BE2C (cell line): ENCODE measurements at regions not wholly inside any gene's neighbourhood (a gene's known extent, or its start where the extent isn't known, plus 50 kb on each side); places are given as distances from the start of the nearest gene placed in this dataset.

Source experiments
- DNase-seq: peaks from one replicate; pipeline ENCODE4 v3.0.0-alpha.2; 2020
- H3K27me3 ChIP-seq: fragments of 250-450 bp; sonication (Bioruptor Pico); 2 replicates; pipeline ENCODE4 v1.5.1; 2020; ENCODE audit warnings: mild to moderate bottlenecking
- H3K36me3 ChIP-seq: fragments of 250-450 bp; sonication (Bioruptor Pico); 2 replicates; pipeline ENCODE4 v1.5.1; 2020; ENCODE audit warnings: mild to moderate bottlenecking
- H3K4me1 ChIP-seq: fragments of 250-450 bp; sonication (Bioruptor Pico); 2 replicates; pipeline ENCODE4 v1.5.1; 2020
- H3K4me3 ChIP-seq: 2 replicates; pipeline ENCODE4 v1.5.1; 2011; ENCODE audit warnings: low read depth, low read length
- H3K9me3 ChIP-seq: fragments of 250-450 bp; sonication (Bioruptor Pico); 2 replicates; pipeline ENCODE4 v1.5.1; 2020
- TF ChIP-seq, protein P1 (sequence below): IDR thresholded peaks from 2 replicates; pipeline ENCODE4 v1.5.1; 2012; ENCODE audit warnings: mild to moderate bottlenecking, low read depth, low read length

GRCh38 chr7:26950889-26951288 is 86.5 kb upstream of the SKAP2 start:
- Histone ChIP-seq H3K9me3 (no peaks in the 10 kb centered on the region), H3K4me1 (no peaks in the 10 kb centered on the region), H3K36me3 (no peaks in the 10 kb centered on the region), H3K4me3 (no peak overlapping the region), H3K27me3 (peaks cover 9% of the 10 kb centered on the region; the same call in 1 of the 2 replicates)
- DNase-seq: no peak
- TF ChIP-seq, protein P1, sequence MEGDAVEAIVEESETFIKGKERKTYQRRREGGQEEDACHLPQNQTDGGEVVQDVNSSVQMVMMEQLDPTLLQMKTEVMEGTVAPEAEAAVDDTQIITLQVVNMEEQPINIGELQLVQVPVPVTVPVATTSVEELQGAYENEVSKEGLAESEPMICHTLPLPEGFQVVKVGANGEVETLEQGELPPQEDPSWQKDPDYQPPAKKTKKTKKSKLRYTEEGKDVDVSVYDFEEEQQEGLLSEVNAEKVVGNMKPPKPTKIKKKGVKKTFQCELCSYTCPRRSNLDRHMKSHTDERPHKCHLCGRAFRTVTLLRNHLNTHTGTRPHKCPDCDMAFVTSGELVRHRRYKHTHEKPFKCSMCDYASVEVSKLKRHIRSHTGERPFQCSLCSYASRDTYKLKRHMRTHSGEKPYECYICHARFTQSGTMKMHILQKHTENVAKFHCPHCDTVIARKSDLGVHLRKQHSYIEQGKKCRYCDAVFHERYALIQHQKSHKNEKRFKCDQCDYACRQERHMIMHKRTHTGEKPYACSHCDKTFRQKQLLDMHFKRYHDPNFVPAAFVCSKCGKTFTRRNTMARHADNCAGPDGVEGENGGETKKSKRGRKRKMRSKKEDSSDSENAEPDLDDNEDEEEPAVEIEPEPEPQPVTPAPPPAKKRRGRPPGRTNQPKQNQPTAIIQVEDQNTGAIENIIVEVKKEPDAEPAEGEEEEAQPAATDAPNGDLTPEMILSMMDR: no peak

DNA sequence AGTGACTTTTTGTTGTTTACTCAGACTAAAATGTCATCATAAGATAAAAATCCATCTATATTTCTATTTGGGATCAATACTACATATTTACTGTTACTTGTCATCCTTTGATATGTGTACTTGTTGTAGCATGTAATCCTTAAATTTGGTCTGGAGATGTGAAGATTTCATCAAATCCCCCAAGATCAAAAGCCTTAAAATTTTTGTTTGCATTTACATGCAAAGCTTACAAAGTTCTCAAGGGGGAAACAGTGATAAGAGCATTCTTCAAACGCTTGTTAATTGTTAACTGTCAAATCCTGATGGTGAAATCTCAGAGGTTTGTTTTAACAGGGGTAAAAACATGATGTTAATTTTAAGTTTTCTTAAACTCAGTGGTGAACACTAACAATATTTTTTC is 84.9 kb upstream of the SKAP2 start:
- H3K4me3 ChIP-seq: no peak overlapping the region
- TF ChIP-seq, protein P1: no peak
- no peak for DNase-seq
- no peaks in the 10 kb centered on the region for H3K36me3 ChIP-seq
- H3K27me3 ChIP-seq: peaks cover 9% of the 10 kb centered on the region; the same call in 1 of the 2 replicates
- H3K9me3 ChIP-seq: no peaks in the 10 kb centered on the region
- H3K4me1 ChIP-seq: no peaks in the 10 kb centered on the region

DNA sequence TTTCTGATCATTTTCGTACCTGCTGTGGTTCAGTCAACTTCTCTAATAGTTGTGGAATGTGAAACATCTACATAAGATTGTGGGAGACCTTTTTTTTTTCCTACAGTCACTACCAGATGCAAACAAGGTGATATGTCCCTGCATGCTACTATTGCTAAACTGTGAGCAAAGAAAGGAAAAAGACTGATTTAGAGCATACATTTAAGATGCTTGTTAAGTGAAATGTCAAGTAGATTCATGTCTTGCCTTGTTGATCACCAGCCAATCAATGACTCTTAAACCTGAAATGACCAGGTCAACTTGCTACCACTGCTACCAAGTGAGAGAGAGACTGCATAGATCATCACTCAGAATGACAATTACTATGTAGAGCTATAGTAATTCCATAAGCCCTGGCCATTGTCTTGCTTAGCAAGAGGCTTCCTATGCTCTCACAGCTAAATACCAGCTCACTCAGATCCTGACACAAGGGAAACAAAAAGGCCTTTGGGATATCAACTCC is 84.3 kb upstream of the SKAP2 start:
- TF ChIP-seq, protein P1: no peak
- no peak for DNase-seq
- Histone ChIP-seq H3K4me1 (no peaks in the 10 kb centered on the region), H3K4me3 (no peak overlapping the region), H3K27me3 (peaks cover 9% of the 10 kb centered on the region; the same call in 1 of the 2 replicates), H3K36me3 (no peaks in the 10 kb centered on the region), H3K9me3 (no peaks in the 10 kb centered on the region)

- TF ChIP-seq, protein P1: no peak
- Histone ChIP-seq H3K9me3 (no peaks in the 10 kb centered on the region), H3K4me3 (no peak overlapping the region), H3K36me3 (no peaks in the 10 kb centered on the region), H3K27me3 (peaks cover 4% of the 10 kb centered on the region; the same call in 1 of the 2 replicates), H3K4me1 (no peaks in the 10 kb centered on the region)
- no peak for DNase-seq
Measured at GRCh38 chr7:26944501-26945358, 80.3 kb upstream of the SKAP2 start.

DNA sequence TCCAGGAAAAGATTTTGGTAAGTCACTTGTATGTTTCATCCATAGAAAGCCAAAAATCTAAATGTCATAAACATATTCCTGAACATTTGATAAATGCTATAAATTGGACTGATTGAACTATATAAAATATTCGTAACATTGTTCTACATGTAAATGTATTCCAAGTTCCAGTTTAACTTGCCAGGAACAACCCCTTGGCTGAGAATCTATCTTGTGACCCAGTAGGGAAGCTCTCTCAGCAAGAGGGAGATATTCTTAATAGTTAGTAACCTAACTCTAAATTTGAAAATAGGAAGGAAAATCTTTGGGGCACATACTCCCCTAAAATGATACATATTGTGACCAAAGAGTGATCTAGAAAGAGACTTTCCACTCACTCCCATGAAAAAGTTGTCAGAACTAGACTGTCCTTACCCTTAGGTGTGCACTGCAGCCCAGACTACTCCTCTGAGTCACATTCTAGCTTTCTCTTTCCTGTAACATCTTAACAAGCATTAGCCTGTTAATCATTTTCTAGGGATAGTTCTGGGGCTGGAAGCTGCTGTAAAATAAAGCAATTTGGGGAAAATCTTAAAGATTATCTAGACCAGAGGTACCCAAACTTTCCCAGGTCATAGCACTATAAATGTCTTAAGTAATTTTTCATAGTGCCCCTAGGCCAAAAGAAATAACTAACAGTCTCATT is 73.7 kb upstream of the SKAP2 start:
- H3K4me3 ChIP-seq: no peak overlapping the region
- no peaks in the 10 kb centered on the region for H3K36me3 ChIP-seq
- H3K27me3 ChIP-seq: 0 out of 2 replicates have a peak, but pooled peaks cover 3% of the 10 kb centered on the region
- TF ChIP-seq, protein P1: no peak
- H3K4me1 ChIP-seq: no peaks in the 10 kb centered on the region
- no peak for DNase-seq
- no peaks in the 10 kb centered on the region for H3K9me3 ChIP-seq
